Neural cell (in vitro differentiated cells): ENCODE measurements at regions not wholly inside any gene's neighbourhood (a gene's known extent, or its start where the extent isn't known, plus 50 kb on each side); places are given as distances from the start of the nearest gene placed in this dataset.

Experiments
- H2AFZ ChIP-seq: fragments of 200-600, 300-800 bp; sonication (generic), shearing (Covaris generic); 2 replicates; pipeline ENCODE4 v1.6.0; 2014; ENCODE audit warnings: low read depth, mild to moderate bottlenecking, antibody characterized with exemption, low read length, moderate library complexity
- H3F3A ChIP-seq: fragments of 200-600 bp; shearing (Covaris generic); 2 replicates; pipeline ENCODE4 v1.6.1; 2016; ENCODE audit warnings: mild to moderate bottlenecking, moderate library complexity, mixed read lengths, antibody characterized with exemption, low read length; ENCODE audit not compliant: insufficient read depth, poor library complexity, severe bottlenecking
- H3K27ac ChIP-seq: fragments of 200-600, 300-800 bp; sonication (generic), shearing (Covaris generic); 2 replicates; pipeline ENCODE4 v1.5.1; 2014; ENCODE audit warnings: mild to moderate bottlenecking, low read length, moderate library complexity
- H3K27me3 ChIP-seq: fragments of 300-800, 200-600 bp; sonication (generic), shearing (Covaris generic); 2 replicates; pipeline ENCODE4 v1.6.0; 2014; ENCODE audit warnings: mild to moderate bottlenecking, low read depth, low read length, moderate library complexity; ENCODE audit not compliant: insufficient read depth
- H3K36me3 ChIP-seq: fragments of 300-800, 200-600 bp; sonication (generic), shearing (Covaris generic); 2 replicates; pipeline ENCODE4 v1.5.1; 2014; ENCODE audit warnings: mild to moderate bottlenecking, antibody characterized with exemption, low read length, moderate library complexity; ENCODE audit not compliant: insufficient read depth
- H3K4me2 ChIP-seq: fragments of 300-800, 200-600 bp; sonication (generic), shearing (Covaris generic); 2 replicates; pipeline ENCODE4 v1.6.0; 2014; ENCODE audit warnings: mild to moderate bottlenecking, low read length
- H3K4me3 ChIP-seq: fragments of 300-800, 200-600 bp; sonication (generic), shearing (Covaris generic); 2 replicates; pipeline ENCODE4 v1.5.1; 2014; ENCODE audit warnings: mild to moderate bottlenecking, low read length, moderate library complexity
- H3K79me2 ChIP-seq: fragments of 200-600 bp; shearing (Covaris generic); replicated peaks from 2 replicates; pipeline ENCODE4 v1.6.0; 2014; ENCODE audit warnings: mild to moderate bottlenecking, low read length, moderate library complexity; ENCODE audit not compliant: insufficient read depth
- H3K9ac ChIP-seq: fragments of 300-800, 200-600 bp; sonication (generic), shearing (Covaris generic); 2 replicates; pipeline ENCODE4 v1.6.1; 2016; ENCODE audit warnings: mild to moderate bottlenecking, low read length, mixed read lengths
- H3K9me2 ChIP-seq: fragments of 200-600 bp; shearing (Covaris generic); 2 replicates; pipeline ENCODE4 v1.6.1; 2016; ENCODE audit warnings: mild to moderate bottlenecking, low read length, mixed read lengths; ENCODE audit not compliant: insufficient read depth
- H3K9me3 ChIP-seq: fragments of 200-600, 300-800 bp; sonication (generic), shearing (Covaris generic); 2 replicates; pipeline ENCODE4 v1.6.1; 2016; ENCODE audit warnings: mild to moderate bottlenecking, mixed run types, low read length, moderate library complexity, mixed read lengths
- H4K20me1 ChIP-seq: fragments of 200-600 bp; shearing (Covaris generic); 2 replicates; pipeline ENCODE4 v1.6.1; 2016; ENCODE audit warnings: mild to moderate bottlenecking, mixed run types; ENCODE audit not compliant: insufficient read depth
- CTCF ChIP-seq: fragments of 450-650 bp; IDR thresholded peaks from 2 replicates; pipeline ENCODE4 v1.5.1; 2014; ENCODE audit warnings: antibody characterized with exemption, mild to moderate bottlenecking, moderate library complexity; ENCODE audit not compliant: poor library complexity, severe bottlenecking
- EP300 ChIP-seq: fragments of 450-650 bp; conservative IDR thresholded peaks from 2 replicates; pipeline ENCODE4 v1.6.1; 2014; ENCODE audit warnings: antibody characterized with exemption, mild to moderate bottlenecking, moderate library complexity; ENCODE audit not compliant: poor library complexity, severe bottlenecking
- EZH2 ChIP-seq: fragments of 200-600, 300-800 bp; shearing (Covaris generic), sonication (generic); IDR thresholded peaks from 2 replicates; pipeline ENCODE4 v1.6.1; 2014; ENCODE audit warnings: antibody characterized with exemption, low read length, borderline replicate concordance, mild to moderate bottlenecking; ENCODE audit not compliant: insufficient read depth, poor library complexity, severe bottlenecking
- MXI1 ChIP-seq: fragments of 450-650 bp; conservative IDR thresholded peaks from 2 replicates; pipeline ENCODE4 v1.6.1; 2014; ENCODE audit warnings: antibody characterized with exemption, mild to moderate bottlenecking; ENCODE audit not compliant: poor library complexity, severe bottlenecking
- POLR2AphosphoS5 ChIP-seq: IDR thresholded peaks from 2 replicates; pipeline ENCODE4 v1.6.1; 2012
- RAD21 ChIP-seq: fragments of 450-650 bp; conservative IDR thresholded peaks from 2 replicates; pipeline ENCODE4 v1.6.1; 2014; ENCODE audit warnings: antibody characterized with exemption, mild to moderate bottlenecking, moderate library complexity
- SMC3 ChIP-seq: fragments of 450-650 bp; conservative IDR thresholded peaks from 2 replicates; pipeline ENCODE4 v1.6.1; 2014; ENCODE audit warnings: antibody characterized with exemption, mild to moderate bottlenecking, moderate library complexity; ENCODE audit not compliant: poor library complexity
- TAF1 ChIP-seq: IDR thresholded peaks from 2 replicates; pipeline ENCODE4 v1.6.1; 2012; ENCODE audit warnings: low read depth
- TF ChIP-seq, protein P1 (sequence below): IDR thresholded peaks from 2 replicates; pipeline ENCODE4 v1.6.1; 2012; ENCODE audit warnings: borderline replicate concordance

DNA sequence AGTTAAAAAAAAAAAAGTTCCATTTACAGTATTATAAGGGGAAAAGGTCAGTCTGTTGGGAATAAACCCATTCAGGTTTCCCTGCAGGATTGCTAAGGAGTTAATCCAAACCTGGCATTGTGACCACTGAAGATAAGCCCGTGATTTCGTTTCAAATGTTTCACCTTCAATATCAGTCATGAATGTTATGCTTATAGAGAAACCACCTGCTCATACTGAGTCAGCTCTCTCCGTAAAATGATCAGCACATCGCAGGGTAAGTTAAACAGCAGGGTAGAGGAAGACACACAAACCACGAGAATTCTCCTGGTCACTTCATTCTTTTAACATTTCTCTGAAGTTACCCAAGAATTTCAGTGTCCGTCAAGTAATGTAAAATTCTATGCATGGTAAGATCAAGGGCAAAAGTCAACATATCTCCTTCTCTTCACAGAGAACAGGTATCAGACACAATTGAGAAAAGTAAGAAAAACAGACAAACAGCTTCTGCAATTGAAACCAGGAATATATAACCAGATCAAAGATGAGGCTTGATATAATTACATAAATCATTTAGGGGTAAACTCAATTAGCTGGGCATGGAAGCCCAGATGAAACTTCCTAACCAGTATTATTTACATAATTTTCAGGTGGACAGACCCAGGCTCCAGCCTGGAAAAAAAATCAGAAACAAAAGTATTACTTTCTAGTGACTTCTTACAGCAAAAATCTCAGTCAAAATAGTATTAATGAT, 67.6 kb upstream of the ARHGEF3 start:
- H3K27ac ChIP-seq, result no peak overlapping the region
- no peak overlapping the region for H3K9ac ChIP-seq
- H3K79me2 ChIP-seq, result no peaks in the 10 kb centered on the region
- no peaks in the 10 kb centered on the region for H3F3A ChIP-seq
- no peak overlapping the region for H3K4me3 ChIP-seq
- no peak for TF ChIP-seq MXI1
- TF ChIP-seq POLR2AphosphoS5, result no peak
- no peaks in the 10 kb centered on the region for H3K36me3 ChIP-seq
- no peaks in the 10 kb centered on the region for H3K9me2 ChIP-seq
- H2AFZ ChIP-seq, result no peak overlapping the region
- H3K9me3 ChIP-seq, result no peaks in the 10 kb centered on the region
- H3K4me2 ChIP-seq, result no peak overlapping the region
- no peaks in the 10 kb centered on the region for H3K27me3 ChIP-seq
- no peaks in the 10 kb centered on the region for H4K20me1 ChIP-seq

DNA sequence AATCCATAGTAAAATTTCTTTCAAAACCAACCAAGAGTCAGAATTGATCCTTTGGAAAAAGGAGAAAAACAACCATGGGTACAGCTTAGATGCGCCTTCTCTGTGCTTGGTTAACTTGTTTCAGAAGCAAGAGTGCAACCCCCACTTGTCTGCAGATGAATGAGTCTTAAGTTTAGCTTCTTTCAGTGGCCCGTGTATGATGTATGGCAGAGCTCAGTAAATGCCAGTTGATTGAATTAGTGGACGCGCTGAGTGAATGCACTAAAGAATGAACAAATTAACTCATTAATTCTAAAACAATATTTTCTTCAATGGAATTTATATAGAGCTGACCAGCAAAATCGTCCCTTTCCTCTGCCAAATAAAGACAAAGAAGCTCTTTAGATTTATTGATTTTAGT, 67.0 kb upstream of the ARHGEF3 start:
- no peaks in the 10 kb centered on the region for H3K36me3 ChIP-seq
- H3K9me3 ChIP-seq, result no peaks in the 10 kb centered on the region
- H3K4me3 ChIP-seq, result no peak overlapping the region
- H3F3A ChIP-seq, result no peaks in the 10 kb centered on the region
- TF ChIP-seq MXI1 (no peak), RAD21 (no peak), CTCF (no peak), POLR2AphosphoS5 (no peak), SMC3 (no peak), EZH2 (no peak), TAF1 (no peak), EP300 (no peak)
- TF ChIP-seq, protein P1, sequence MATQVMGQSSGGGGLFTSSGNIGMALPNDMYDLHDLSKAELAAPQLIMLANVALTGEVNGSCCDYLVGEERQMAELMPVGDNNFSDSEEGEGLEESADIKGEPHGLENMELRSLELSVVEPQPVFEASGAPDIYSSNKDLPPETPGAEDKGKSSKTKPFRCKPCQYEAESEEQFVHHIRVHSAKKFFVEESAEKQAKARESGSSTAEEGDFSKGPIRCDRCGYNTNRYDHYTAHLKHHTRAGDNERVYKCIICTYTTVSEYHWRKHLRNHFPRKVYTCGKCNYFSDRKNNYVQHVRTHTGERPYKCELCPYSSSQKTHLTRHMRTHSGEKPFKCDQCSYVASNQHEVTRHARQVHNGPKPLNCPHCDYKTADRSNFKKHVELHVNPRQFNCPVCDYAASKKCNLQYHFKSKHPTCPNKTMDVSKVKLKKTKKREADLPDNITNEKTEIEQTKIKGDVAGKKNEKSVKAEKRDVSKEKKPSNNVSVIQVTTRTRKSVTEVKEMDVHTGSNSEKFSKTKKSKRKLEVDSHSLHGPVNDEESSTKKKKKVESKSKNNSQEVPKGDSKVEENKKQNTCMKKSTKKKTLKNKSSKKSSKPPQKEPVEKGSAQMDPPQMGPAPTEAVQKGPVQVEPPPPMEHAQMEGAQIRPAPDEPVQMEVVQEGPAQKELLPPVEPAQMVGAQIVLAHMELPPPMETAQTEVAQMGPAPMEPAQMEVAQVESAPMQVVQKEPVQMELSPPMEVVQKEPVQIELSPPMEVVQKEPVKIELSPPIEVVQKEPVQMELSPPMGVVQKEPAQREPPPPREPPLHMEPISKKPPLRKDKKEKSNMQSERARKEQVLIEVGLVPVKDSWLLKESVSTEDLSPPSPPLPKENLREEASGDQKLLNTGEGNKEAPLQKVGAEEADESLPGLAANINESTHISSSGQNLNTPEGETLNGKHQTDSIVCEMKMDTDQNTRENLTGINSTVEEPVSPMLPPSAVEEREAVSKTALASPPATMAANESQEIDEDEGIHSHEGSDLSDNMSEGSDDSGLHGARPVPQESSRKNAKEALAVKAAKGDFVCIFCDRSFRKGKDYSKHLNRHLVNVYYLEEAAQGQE, result no peak
- no peaks in the 10 kb centered on the region for H4K20me1 ChIP-seq
- H3K79me2 ChIP-seq, result no peaks in the 10 kb centered on the region
- H3K9ac ChIP-seq, result no peak overlapping the region
- no peaks in the 10 kb centered on the region for H3K27me3 ChIP-seq
- H3K4me2 ChIP-seq, result no peak overlapping the region
- H2AFZ ChIP-seq, result no peak overlapping the region
- H3K9me2 ChIP-seq, result no peaks in the 10 kb centered on the region
- no peak overlapping the region for H3K27ac ChIP-seq
